H9 (cell line): ENCODE measurements at regions not wholly inside any gene's neighbourhood (a gene's known extent, or its start where the extent isn't known, plus 50 kb on each side); places are given as distances from the start of the nearest gene placed in this dataset.

Experiments used
- DNase-seq: peaks from one replicate; pipeline ENCODE4 v3.0.0-alpha.2; 2017
- H2AFZ ChIP-seq: one replicate; pipeline ENCODE4 v1.6.1; 2013; ENCODE audit warnings: mild to moderate bottlenecking, low read length, control low read depth, moderate library complexity
- H2AK5ac ChIP-seq: 2 replicates; pipeline ENCODE4 v1.6.1; 2013; ENCODE audit warnings: low read length, control low read depth, mixed read lengths; ENCODE audit not compliant: insufficient read length
- H2BK120ac ChIP-seq: one replicate; pipeline ENCODE4 v1.6.1; 2013; ENCODE audit warnings: low read depth, mild to moderate bottlenecking, low read length, control low read depth, inconsistent platforms; ENCODE audit not compliant: poor library complexity, severe bottlenecking
- H2BK12ac ChIP-seq: 2 replicates; pipeline ENCODE4 v1.6.1; 2013; ENCODE audit warnings: low read length, control low read depth, mixed read lengths, low read depth; ENCODE audit not compliant: insufficient read length
- H2BK15ac ChIP-seq: 2 replicates; pipeline ENCODE4 v1.6.1; 2013; ENCODE audit warnings: low read depth, low read length, control low read depth
- H2BK20ac ChIP-seq: one replicate; pipeline ENCODE4 v1.6.1; 2013; ENCODE audit warnings: low read depth, mild to moderate bottlenecking, low read length, control low read depth, inconsistent platforms; ENCODE audit not compliant: poor library complexity, severe bottlenecking
- H2BK5ac ChIP-seq: 2 replicates; pipeline ENCODE4 v1.6.1; 2013; ENCODE audit warnings: low read length, control low read depth, mixed read lengths; ENCODE audit not compliant: insufficient read length
- H3K14ac ChIP-seq: 2 replicates; pipeline ENCODE4 v1.6.1; 2013; ENCODE audit warnings: low read length, control low read depth; ENCODE audit not compliant: insufficient read depth
- H3K18ac ChIP-seq: 2 replicates; pipeline ENCODE4 v1.6.1; 2013; ENCODE audit warnings: low read depth, mild to moderate bottlenecking, mixed read lengths, low read length, control low read depth; ENCODE audit not compliant: insufficient read length
- H3K23ac ChIP-seq: 2 replicates; pipeline ENCODE4 v1.6.1; 2013; ENCODE audit warnings: low read length, control low read depth, mixed read lengths, low read depth; ENCODE audit not compliant: insufficient read length
- H3K23me2 ChIP-seq: 2 replicates; pipeline ENCODE4 v1.6.1; 2013; ENCODE audit warnings: low read depth, mild to moderate bottlenecking, mixed read lengths, low read length, control low read depth; ENCODE audit not compliant: insufficient read length, poor library complexity, severe bottlenecking
- H3K27ac ChIP-seq: 2 replicates; pipeline ENCODE4 v1.5.1; 2013; ENCODE audit warnings: low read length, control low read depth, mixed read lengths, low read depth; ENCODE audit not compliant: insufficient read length
- H3K27me3 ChIP-seq: 2 replicates; pipeline ENCODE4 v1.6.1; 2013; ENCODE audit warnings: low read length, control low read depth, inconsistent platforms; ENCODE audit not compliant: insufficient read depth
- H3K4ac ChIP-seq: 2 replicates; pipeline ENCODE4 v1.6.1; 2013; ENCODE audit warnings: low read depth, mild to moderate bottlenecking, control low read depth, inconsistent platforms, low read length, moderate library complexity
- H3K4me1 ChIP-seq: 2 replicates; pipeline ENCODE4 v1.6.1; 2013; ENCODE audit warnings: low read length, control low read depth, inconsistent platforms; ENCODE audit not compliant: insufficient read depth
- H3K4me2 ChIP-seq: 2 replicates; pipeline ENCODE4 v1.6.1; 2013; ENCODE audit warnings: low read length, control low read depth, mixed read lengths; ENCODE audit not compliant: insufficient read length, insufficient read depth
- H3K56ac ChIP-seq: 2 replicates; pipeline ENCODE4 v1.6.1; 2013; ENCODE audit warnings: low read depth, mild to moderate bottlenecking, mixed read lengths, low read length, control low read depth; ENCODE audit not compliant: insufficient read length
- H3K79me1 ChIP-seq: 2 replicates; pipeline ENCODE4 v1.6.1; 2013; ENCODE audit warnings: low read depth, mild to moderate bottlenecking, moderate library complexity, low read length, control low read depth, inconsistent platforms; ENCODE audit not compliant: insufficient read depth, poor library complexity, severe bottlenecking
- H3K79me2 ChIP-seq: 2 replicates; pipeline ENCODE4 v1.6.1; 2013; ENCODE audit warnings: low read length, control low read depth, inconsistent platforms; ENCODE audit not compliant: insufficient read depth
- H3K9ac ChIP-seq: 2 replicates; pipeline ENCODE4 v1.6.1; 2013; ENCODE audit warnings: low read length, control low read depth, mixed read lengths; ENCODE audit not compliant: insufficient read length; ENCODE audit errors: extremely low read depth
- H3K9me3 ChIP-seq: one replicate; pipeline ENCODE4 v1.6.1; 2013; ENCODE audit warnings: low read depth, low read length, inconsistent platforms; ENCODE audit not compliant: control insufficient read depth
- H3T11ph ChIP-seq: one replicate; pipeline ENCODE4 v1.6.1; 2013; ENCODE audit warnings: mild to moderate bottlenecking, low read length, control low read depth, inconsistent platforms
- H4K20me1 ChIP-seq: one replicate; pipeline ENCODE4 v1.6.1; 2013; ENCODE audit not compliant: control insufficient read depth, insufficient read length, insufficient read depth
- H4K5ac ChIP-seq: 2 replicates; pipeline ENCODE4 v1.6.1; 2013; ENCODE audit warnings: low read depth, mild to moderate bottlenecking, mixed read lengths, low read length, control low read depth; ENCODE audit not compliant: insufficient read length
- H4K8ac ChIP-seq: replicated peaks from 2 replicates; pipeline ENCODE4 v1.6.1; 2013; ENCODE audit warnings: low read length, control low read depth, mixed read lengths, low read depth; ENCODE audit not compliant: insufficient read length
- H4K91ac ChIP-seq: 2 replicates; pipeline ENCODE4 v1.6.1; 2013; ENCODE audit warnings: low read depth, mild to moderate bottlenecking, moderate library complexity, mixed read lengths, low read length, control low read depth; ENCODE audit not compliant: insufficient read length
- H3K27ac Mint-ChIP-seq, 3 experiments: 2 replicates in 2 of 3; 3 replicates in 1 of 3; pipeline ENCODE4 v1.8.0; 2020 to 2021; ENCODE audit warnings: mixed read lengths in 3 of 3, mild to moderate bottlenecking in 1 of 3, moderate library complexity in 1 of 3
- H3K27me3 Mint-ChIP-seq: 2 replicates; pipeline ENCODE4 v1.8.0; 2021; ENCODE audit warnings: low read depth, mild to moderate bottlenecking, moderate library complexity, mixed read lengths
- H3K36me3 Mint-ChIP-seq, 3 experiments: 2 replicates in 2 of 3; 3 replicates in 1 of 3; pipeline ENCODE4 v1.8.0; 2020 to 2021; ENCODE audit warnings: low read depth in 3 of 3, mixed read lengths in 3 of 3; ENCODE audit not compliant: insufficient read depth in 1 of 3
- H3K4me1 Mint-ChIP-seq, 2 experiments: 2 replicates each; pipeline ENCODE4 v1.8.0; 2020; ENCODE audit warnings: mixed read lengths in 2 of 2
- H3K4me3 Mint-ChIP-seq, 2 experiments: 2 replicates in 1 of 2; 3 replicates in 1 of 2; pipeline ENCODE4 v1.8.0; 2020 to 2021; ENCODE audit warnings: mild to moderate bottlenecking in 2 of 2, mixed read lengths in 2 of 2, moderate library complexity in 1 of 2
- H3K9me3 Mint-ChIP-seq, 2 experiments: 2 replicates in 1 of 2; 3 replicates in 1 of 2; pipeline ENCODE4 v1.8.0; 2020; ENCODE audit warnings: mild to moderate bottlenecking in 2 of 2, mixed read lengths in 2 of 2, moderate library complexity in 1 of 2
- WGBS: extraction: QIAGEN DNeasy Blood & Tissue Kit; methylation state at CpG from one replicate; pipeline ENCODE4 v1.1.7; 2013; ENCODE audit warnings: missing lambda C conversion rate, low lambda C conversion rate, mixed read lengths; ENCODE audit not compliant: insufficient read length; ENCODE audit errors: extremely low coverage; 5-methylcytosine and 5-hydroxymethylcytosine counted together
- TF ChIP-seq, protein P1 (sequence below): fragments of 200-600 bp; sonication (generic); conservative IDR thresholded peaks from 3 replicates; pipeline ENCODE4 v1.8.0; 2021; ENCODE audit warnings: antibody characterized with exemption, mild to moderate bottlenecking

- Histone ChIP-seq H4K91ac (no peak overlapping the region), H3T11ph (no peak overlapping the region), H2BK120ac (no peak overlapping the region), H2BK20ac (no peak overlapping the region), H3K23ac (no peak overlapping the region), H2BK15ac (no peak overlapping the region), H3K56ac (no peak overlapping the region), H3K4me1 (no peaks in the 10 kb centered on the region), H2AK5ac (no peak overlapping the region), H3K27me3 (no peaks in the 10 kb centered on the region), H3K79me2 (no peaks in the 10 kb centered on the region), H3K4ac (no peak overlapping the region), H2BK12ac (no peak overlapping the region), H4K20me1 (no peaks in the 10 kb centered on the region), H3K14ac (no peak overlapping the region), H2BK5ac (no peak overlapping the region), H3K23me2 (no peaks in the 10 kb centered on the region), H3K9ac (no peak overlapping the region), H3K4me2 (no peak overlapping the region), H2AFZ (no peak overlapping the region), H3K18ac (no peak overlapping the region), H3K79me1 (no peaks in the 10 kb centered on the region), H3K9me3 (no peaks in the 10 kb centered on the region), H4K8ac (no peak overlapping the region), H3K27ac (no peak overlapping the region), H4K5ac (no peak overlapping the region)
- no peak for DNase-seq
- Mint-ChIP-seq H3K27ac (no peak overlapping the region), H3K27me3 (no peaks in the 10 kb centered on the region), H3K4me3 (no peak overlapping the region), H3K36me3 (no peaks in the 10 kb centered on the region), H3K9me3 (no peaks in the 10 kb centered on the region; a peak in 1 of 5 replicates), H3K4me1 (peaks cover 0 to 8% of the 10 kb centered on the region in 2 experiments; a peak in 2 of 4 replicates)
- no CpG with 5 or more reads among the region's 9 CpGs for WGBS
- TF ChIP-seq, protein P1, sequence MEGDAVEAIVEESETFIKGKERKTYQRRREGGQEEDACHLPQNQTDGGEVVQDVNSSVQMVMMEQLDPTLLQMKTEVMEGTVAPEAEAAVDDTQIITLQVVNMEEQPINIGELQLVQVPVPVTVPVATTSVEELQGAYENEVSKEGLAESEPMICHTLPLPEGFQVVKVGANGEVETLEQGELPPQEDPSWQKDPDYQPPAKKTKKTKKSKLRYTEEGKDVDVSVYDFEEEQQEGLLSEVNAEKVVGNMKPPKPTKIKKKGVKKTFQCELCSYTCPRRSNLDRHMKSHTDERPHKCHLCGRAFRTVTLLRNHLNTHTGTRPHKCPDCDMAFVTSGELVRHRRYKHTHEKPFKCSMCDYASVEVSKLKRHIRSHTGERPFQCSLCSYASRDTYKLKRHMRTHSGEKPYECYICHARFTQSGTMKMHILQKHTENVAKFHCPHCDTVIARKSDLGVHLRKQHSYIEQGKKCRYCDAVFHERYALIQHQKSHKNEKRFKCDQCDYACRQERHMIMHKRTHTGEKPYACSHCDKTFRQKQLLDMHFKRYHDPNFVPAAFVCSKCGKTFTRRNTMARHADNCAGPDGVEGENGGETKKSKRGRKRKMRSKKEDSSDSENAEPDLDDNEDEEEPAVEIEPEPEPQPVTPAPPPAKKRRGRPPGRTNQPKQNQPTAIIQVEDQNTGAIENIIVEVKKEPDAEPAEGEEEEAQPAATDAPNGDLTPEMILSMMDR = no peak
Observed at GRCh38 chr17:54680410-54680809, 220.2 kb upstream of the TOM1L1 start.
